HG02759 (cell line): ENCODE measurements at regions not wholly inside any gene's neighbourhood (a gene's known extent, or its start where the extent isn't known, plus 50 kb on each side); places are given as distances from the start of the nearest gene placed in this dataset.
"Not testable (repeated sequence)": the region's sequence is repeated elsewhere in the genome, so short reads cannot be mapped to it uniquely, and the experiment has no call there.

Source experiments
- ATAC-seq: cut with Tn5 transposase; IDR thresholded peaks from one replicate; pipeline ENCODE4 v1.9.1; 2021; ENCODE audit warnings: mild to moderate bottlenecking, moderate library complexity; ENCODE audit not compliant: unreplicated experiment

DNA sequence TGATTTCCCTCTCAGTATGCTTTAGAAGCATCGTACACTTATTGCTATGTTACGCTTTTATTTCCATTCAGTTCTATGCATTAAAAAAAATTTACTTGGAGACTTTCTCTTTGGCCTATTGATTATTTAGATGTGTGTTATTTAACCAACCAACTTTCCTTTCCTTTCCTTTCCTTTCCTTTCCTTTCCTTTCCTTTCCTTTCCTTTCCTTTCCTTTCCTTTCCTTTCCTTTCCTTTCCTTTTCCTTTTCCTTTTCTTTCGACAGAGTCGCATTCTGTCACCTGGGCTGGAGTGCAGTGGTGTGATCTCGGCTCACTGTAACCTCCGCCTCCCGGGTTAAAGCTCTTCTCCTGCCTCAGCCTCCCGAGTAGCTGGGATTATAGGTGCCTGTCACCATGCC lies 502.7 kb upstream of the LARGE1 start:
- ATAC-seq: not testable (repeated sequence)

DNA sequence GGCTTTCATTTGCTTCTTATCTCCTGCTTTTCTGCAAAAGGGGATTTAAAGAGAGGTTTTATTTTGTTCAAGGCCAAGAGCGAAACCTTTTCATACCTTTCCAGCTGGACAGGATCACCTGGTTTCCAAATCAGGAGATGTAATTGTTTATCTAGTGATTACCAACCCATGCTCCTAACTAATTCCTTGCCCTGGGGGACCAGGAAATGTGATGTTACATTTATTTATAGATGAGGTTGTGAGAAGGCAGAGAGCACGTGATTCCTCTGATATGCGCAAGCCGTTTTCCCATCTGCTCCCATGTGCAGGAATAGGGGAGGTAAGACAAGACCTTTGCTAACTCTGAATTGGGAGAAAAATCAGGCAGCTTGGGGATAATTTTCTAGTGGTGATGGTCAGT lies 507.2 kb upstream of the LARGE1 start:
- no peak for ATAC-seq

DNA sequence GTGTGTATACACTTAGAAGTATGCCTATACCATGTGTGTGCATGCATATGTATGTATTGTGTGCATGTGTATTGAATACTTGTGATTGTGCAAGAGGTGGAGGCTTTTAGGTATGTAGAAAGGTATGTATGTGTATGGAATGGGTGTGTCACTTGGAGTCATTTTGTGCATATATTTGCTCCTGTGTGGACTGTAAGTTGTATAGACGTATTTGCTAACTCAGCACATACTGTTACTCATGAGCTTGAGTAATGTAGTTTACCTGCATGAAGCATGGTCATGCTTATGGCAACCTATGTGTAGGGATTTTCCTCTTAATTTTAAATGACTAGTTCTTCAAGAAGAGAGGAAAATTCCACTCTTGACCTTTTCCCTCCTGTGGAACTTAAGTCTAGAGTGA lies 507.6 kb upstream of the LARGE1 start:
- no peak for ATAC-seq

DNA sequence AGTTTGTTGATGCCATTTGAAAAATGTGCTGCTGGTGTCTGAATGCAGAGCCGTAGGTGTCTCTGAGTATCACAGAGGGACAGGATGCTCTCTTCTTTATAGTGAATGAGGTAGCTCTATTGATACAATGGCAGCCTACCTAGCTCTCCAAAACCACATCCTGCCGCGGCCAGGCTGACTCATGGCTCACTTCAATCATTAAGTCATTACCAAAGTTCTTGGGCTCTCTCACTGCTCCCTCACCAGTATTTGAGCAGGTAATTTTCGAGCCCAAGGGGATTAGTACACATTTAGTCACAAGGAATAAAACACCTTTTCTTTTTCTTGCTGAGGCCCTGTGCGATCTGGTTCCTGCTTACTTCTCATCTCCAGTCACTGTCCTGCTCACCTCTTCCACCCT lies 509.0 kb upstream of the LARGE1 start:
- no peak for ATAC-seq

DNA sequence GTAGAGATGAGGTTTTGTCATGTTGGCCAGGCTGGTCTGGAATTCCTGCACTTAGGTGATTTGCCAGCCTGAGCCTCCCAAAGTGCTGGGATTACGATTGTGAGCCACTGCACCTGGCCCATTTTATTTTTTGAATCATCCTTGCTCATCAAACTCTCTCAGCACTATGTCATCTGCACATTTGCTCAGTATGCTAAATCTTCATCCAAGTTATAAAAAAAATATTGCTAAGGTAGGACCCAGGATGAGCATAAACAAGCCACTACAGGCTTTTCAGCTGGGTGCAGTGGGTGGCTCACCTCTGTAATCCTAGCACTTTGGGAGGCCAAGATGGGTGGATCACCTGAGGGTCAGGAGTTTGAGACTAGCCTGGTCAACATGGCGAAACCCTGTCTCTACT lies 510.1 kb upstream of the LARGE1 start:
- no peak for ATAC-seq

DNA sequence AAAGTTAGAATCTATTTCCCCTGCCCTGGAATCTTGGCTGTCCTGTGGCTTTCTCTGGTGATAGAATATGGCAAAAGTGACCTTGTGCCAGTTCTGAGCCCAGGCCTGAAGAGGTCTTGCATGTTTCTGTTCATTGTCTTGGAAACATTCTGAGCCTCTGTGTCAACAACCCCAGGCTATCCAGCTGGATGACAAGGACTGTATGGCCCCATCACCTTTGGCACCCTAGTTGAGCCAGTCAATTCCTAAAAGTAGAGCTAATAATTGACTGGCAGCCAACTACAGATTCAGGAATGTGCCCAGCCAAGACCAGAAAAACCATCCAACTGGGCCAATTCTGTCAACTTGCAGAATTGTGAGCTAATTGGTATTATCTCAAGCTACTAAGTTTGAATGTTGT lies 514.1 kb upstream of the LARGE1 start:
- no peak for ATAC-seq

DNA sequence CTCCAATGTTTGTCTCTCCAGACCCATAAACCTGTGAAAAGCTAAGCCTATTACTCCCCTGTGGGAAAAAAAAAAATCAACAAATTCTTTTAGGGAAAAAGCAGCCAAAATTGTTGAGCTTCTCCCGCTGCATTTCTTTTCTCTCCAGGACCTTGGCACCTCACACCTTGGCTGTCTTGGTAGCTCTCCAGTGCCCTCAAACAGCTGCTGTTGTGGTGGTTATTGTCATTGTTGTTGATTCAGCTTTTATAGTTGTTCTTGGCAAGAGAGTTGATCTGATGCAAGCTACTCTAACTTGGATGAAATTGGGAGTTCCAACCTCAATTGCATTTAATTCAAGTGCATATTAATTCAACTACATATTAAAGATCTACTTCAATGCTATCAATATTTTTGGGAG lies 516.9 kb upstream of the LARGE1 start:
- no peak for ATAC-seq

DNA sequence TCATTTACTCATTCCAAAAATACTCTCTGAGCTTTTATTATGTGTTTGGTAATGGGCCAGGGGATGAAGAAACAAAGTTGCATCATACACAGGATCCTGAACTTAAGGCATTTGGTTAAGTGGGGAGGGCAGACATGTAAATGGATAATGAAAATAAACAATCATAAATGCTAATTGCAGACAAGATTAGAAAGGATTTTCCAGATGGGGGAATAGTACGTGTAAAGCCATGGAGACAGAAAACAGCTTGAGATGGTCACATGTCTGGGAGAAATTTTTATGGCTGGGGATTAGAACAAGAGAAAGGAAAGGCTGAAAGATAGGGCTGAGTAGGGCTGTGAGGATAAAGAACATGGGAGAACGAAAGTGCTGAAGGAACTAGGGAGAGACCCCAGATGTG lies 534.3 kb upstream of the LARGE1 start:
- no peak for ATAC-seq

DNA sequence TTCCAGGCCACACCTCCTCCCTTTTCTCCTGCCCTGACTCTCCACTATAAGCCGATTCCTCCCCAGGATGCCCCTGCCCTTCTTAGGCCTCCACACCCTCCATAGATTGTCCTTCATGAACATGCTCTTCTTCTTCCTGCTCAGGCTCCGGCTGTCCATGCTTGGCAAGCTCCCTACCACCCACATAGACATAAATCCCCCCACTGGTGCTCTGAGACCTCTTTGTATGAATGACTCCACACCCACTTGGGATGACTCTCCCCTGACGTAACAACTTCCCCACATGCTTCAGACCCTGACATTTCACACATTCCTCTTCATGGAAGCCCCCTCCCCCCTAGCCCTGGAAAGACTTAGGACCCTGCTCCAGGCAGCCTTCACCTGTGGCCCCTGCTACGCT lies 542.5 kb upstream of the LARGE1 start:
- no peak for ATAC-seq

DNA sequence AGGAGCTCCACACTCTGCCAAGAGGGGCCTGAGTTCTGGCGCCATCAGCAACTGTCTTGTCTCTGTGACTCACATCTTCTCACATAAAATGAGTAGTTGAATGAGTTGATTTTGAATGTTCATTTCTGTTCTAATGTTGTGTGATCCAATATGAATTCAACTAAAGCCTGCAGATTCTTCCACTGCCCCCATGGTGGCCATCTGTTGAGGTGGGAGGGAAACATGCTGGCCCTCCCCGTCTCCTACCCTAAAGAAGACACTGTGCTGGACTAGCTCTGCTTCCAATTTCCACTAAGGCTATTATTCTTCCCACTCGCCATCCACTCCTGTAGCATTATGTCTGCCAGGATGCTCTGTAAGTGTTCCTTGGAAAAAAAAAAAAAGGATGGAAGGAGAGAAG lies 555.6 kb upstream of the LARGE1 start:
- ATAC-seq: no peak

DNA sequence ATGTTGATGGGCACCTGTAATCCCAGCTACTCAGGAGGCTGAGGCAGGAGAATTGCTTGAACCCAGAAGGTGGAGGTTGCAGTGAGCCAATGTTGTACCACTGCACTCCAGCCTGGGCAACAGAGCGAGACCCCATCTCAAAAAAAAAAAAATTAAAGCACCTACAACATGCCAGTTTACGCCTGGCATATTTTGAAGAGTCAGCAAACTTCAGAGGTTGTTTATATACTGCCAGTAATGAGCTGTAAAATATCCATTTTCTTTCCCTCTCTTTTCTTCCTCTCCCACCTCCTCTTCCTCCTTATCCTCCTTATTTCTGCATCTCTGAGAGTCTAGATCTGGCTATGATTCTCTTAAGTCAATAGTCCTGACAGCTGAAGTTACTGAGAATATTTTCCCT lies 556.5 kb upstream of the LARGE1 start:
- ATAC-seq: no peak

DNA sequence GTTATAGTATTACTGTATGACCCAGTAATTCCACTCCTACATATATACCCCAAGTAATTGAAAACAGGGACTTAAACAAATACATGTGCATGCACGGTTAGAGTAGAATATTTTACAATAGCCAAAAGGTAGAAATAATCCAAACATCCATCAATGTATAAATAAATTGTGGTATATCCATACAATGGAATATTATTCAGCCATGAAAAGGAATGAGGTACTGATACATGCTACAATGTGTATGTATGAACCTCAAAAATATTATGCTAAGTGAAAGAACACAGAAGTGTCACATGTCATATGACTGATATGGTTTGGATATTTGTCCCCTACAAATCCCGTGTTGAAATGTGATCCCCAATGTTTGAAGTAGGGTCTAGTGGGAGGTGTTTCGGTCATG lies 560.8 kb upstream of the LARGE1 start:
- ATAC-seq: no peak

DNA sequence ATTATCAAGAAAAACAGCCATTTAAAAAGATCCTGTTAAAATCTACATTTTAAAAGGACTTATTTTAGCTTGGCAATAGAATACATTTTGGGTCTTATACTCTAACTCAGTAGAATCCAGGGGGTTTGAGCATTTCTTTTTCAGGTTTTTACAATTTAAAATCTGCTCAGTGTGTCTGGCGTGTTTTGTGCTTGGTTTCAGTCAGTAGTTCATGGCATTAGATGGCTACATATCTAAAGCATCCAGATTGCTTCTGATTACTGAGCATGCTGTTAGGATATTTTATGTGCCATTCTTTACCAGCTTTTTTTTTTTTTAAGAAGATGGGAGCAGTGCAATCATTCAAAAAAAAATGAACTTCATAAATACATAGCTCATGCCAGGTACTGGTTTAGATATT lies 566.1 kb upstream of the LARGE1 start:
- no peak for ATAC-seq

DNA sequence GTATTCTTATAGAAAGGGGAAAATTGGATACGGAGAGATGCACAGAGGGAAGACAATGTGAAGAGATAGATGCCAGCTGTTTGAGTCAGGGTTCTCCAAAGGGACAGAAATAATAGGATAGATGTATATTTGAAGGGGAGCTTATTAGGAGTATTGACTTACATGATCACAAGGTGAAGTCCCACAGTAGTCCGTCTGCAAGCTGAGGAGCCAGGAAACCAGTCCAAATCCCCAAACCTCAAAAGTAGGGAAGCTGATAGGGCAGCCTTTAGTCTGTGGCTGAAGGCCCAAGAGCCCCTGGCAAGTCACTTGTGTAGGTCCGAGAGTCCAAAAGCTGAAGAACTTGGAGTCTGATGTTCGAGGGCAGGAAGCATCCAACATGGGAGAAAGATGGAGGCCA lies 569.6 kb upstream of the LARGE1 start:
- ATAC-seq: no peak

DNA sequence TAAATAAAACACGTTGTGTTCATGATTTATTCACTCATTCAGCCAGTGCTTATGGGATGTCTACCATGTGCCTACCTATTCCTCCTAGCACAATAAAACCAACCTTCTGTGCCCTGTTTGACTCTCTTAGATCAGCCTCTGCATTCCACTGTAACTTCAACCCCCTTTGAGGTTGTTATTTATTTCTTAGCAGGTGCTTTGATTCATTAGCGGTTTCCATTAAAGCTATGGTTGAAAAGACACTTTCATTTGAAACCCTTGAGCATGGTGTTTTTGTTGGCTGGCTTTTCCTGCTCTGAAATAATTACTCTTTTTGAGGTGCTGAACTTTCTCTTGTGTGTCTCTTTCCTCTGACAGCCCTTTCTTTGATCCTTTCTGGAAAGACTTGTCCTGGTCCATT lies 570.6 kb upstream of the LARGE1 start:
- ATAC-seq: no peak

DNA sequence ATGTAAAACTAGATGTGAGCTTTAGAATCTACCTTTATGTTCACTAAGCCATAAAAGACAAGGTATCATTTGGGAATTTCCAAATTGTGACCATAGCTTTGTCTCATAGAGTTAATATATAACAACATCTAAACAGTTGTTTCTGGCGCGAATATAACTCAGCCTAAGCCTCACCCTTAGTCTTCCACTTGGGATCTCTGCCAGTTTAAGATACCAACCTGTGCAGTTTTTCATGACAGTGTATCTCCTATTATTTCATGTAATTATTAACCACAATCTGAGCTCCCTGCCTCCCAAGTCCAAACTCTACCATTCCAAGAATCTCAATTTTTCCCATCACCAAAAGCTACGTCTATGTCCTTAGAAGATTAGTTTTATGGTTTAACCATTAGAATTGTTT lies 572.5 kb upstream of the ISX start:
- ATAC-seq: no peak

DNA sequence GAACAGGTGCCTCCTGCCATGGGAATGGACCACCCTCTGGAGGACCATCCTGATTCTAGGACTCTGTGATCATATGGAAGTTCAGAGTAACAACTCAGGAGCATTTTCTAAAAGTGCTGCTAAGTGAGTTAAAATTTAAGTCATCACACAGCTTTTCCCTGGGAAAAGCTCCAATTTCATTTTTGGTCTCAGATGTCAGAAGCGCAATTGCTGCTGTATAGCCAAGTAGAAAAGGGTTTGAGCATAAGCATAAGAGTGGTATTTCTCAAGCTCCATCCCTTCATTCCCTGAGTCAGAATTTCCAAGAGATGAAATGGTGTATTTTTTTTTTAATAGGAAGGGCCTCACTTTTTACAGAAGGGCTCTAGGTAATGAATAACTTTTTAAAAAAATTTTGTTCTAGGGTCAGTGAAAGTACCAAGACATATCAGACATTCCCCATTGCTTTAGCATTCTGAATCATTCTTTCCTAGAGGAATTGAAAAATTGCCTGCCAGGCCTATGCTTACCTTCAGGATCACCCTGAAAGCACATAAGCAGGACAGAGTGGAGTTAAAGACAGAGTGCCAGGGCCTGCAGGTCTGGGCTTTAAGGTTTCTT lies 564.5 kb upstream of the ISX start:
- no peak for ATAC-seq

DNA sequence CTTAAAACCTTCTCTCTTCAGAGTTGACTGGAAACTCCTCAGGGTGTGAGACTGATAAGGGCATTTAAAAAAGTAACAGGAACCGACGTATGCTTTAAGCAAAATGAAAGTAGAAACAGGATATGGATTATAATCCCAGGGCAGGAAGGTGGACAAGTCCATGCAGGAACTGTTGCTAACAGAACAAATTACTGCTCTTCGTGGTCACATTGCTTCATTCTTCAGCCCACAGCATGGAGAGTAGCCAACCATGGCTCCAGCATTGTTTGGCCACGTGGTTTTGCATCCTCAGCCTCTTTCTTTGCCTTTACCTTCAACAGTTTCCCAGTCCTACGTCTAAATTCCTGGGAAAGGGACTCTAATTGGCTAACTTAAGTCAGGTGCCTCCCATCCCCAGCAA lies 563.1 kb upstream of the ISX start:
- ATAC-seq: no peak

DNA sequence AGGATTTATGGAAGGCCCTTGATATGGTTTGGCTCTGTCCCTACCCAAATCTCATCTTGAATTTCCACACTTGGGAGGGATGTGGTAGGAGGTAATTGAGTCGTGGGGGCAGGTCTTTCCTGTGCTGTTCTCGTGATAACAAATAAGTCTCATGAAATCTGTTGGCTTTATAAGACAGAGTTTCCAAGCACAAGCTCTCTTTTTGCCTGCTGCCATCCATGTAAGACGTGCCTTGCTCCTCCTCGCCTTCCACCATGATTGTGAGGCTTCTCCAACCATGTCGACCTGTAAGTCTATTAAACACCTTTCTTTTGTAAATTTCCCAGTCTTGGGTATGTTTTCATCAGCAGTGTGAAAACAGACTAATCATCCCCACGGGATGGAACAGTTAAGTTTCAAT lies 557.2 kb upstream of the ISX start:
- no peak for ATAC-seq

DNA sequence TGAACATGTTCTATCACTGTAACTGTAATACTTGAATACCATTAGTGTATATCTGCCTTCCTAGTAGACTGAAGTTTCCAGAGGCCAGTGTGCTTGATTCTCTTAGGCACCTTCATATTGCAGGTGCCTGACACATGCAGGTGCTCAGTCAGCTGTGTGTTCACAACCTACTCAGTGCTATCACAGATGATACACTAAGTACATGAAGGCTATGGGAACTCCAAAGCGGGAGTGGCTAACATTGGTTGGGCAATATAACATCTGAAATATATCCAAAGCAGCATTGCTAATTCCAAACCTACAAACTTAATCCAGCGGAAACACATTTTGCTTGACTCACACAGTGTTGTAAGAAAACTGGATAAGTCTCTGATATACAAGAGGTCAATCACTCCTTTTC lies 539.3 kb upstream of the ISX start:
- ATAC-seq: no peak

DNA sequence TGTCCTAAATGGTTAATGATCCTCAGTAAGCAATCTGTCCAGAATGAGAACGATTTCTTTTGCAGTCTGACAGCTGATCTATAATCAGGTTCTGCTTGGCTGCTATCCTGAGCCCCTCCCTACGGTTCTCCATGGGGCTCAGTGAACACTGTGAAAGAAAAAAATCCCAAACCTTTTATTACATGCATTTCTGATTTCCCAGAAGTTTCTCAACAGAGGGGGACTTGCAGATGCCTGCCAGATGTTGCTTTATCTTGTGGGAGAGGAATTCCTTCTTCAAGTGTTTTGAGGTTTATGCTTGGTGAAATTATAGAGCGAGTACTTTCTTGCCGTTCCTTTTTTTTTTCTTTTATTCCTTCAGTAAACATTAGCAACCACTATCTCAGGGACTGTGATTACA lies 531.9 kb upstream of the ISX start:
- ATAC-seq: no peak

DNA sequence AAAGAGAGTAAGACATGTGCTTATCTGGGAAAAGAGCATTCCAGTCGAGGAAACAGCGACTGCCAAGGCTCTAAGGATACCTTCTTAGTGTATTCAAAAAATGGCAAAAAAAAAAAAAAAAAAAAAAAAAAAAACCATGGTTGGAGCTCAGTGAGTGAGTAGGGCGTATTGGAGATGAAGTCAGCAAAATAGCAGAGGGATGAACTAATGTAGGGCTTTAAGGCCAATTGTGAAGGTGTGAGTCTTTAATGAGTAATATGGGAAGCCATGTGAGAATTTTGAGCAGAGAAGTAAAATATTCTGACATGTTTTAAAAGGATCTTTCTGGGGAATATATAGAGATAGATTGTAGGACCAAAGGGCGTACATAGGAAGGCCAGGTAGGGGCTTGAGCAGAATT lies 498.6 kb upstream of the ISX start:
- no peak for ATAC-seq

DNA sequence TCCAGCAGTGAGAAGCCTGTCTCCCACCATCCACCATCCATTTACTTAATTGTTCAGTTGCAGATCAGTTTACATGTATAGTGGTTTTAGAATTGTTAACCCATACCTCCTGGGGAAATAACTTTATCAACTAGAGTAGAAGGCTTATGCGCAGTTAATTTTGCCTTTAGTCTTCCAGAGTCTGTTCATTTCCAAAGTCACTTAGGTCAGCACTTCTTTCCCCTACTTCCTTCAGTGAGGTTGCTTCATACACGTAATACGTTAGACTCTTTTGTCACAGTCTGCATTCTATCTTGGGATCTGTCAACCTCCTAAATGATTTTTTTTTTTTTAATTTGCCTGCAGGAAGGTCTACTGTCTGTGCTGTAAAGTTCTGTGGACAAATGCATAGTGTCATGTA lies 495.6 kb upstream of the ISX start:
- ATAC-seq: no peak

DNA sequence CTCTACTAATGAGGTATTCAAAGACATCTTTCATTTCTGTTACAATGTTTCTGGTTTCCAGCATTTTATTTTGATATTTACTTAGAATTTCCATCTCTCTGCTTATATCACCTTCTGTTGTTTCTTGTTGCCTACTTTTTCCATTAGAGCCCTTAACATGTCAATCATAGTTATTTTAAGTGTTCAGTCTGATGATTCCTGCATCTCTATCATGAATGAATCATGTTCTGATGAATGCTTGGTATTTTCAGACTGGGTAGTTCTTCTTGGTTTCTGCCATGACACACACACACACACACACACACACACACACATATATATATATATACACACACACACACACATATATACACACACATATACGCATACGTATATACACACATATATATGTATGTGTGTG lies 486.4 kb upstream of the ISX start:
- no peak for ATAC-seq
